Astrocyte (in vitro differentiated cells and primary cell): ENCODE measurements at regions not wholly inside any gene's neighbourhood (a gene's known extent, or its start where the extent isn't known, plus 50 kb on each side); places are given as distances from the start of the nearest gene placed in this dataset.

ENCODE experiments used
- EZH2 ChIP-seq: IDR thresholded peaks from 2 replicates; pipeline ENCODE4 v1.6.1; 2012; ENCODE audit warnings: mild to moderate bottlenecking, low read length, inconsistent platforms; ENCODE audit not compliant: insufficient read depth
- TF ChIP-seq, protein P1 (sequence below): IDR thresholded peaks from 2 replicates; pipeline ENCODE4 v1.5.1; 2011; ENCODE audit warnings: low read depth, mild to moderate bottlenecking, inconsistent platforms, low read length, moderate library complexity; ENCODE audit not compliant: insufficient read depth

DNA sequence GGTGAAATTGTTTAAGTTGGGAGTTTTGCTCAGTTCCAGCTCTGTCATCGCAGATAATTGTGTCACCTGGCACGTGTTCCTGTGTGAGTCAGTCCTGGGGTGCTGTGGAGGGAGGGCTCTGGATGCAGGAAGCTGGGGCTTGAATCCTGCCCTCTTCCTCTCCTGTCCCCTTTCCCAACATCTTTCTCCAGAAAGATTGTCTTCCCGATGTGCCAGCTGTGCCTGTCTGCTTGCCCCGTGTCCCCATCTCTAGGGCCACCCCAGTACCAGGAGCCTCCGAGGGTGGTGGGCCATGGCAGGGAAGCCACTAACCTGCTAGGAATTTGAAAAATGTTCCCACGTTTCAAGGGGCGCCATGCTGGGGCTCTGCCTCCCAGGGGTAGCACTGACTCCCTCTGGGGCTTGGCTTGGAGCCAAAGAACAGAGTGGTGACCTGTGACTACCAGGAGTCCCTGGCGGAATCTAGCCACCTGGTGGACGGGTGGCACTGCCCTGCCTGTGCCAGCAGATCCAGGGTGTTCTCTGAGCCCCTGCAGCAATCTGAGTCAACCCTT is 198.1 kb downstream of the ENGASE start:
- TF ChIP-seq, protein P1, sequence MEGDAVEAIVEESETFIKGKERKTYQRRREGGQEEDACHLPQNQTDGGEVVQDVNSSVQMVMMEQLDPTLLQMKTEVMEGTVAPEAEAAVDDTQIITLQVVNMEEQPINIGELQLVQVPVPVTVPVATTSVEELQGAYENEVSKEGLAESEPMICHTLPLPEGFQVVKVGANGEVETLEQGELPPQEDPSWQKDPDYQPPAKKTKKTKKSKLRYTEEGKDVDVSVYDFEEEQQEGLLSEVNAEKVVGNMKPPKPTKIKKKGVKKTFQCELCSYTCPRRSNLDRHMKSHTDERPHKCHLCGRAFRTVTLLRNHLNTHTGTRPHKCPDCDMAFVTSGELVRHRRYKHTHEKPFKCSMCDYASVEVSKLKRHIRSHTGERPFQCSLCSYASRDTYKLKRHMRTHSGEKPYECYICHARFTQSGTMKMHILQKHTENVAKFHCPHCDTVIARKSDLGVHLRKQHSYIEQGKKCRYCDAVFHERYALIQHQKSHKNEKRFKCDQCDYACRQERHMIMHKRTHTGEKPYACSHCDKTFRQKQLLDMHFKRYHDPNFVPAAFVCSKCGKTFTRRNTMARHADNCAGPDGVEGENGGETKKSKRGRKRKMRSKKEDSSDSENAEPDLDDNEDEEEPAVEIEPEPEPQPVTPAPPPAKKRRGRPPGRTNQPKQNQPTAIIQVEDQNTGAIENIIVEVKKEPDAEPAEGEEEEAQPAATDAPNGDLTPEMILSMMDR, result no peak
- TF ChIP-seq EZH2, result no peak
